RWPE1 (cell line): ENCODE measurements at regions not wholly inside any gene's neighbourhood (a gene's known extent, or its start where the extent isn't known, plus 50 kb on each side); places are given as distances from the start of the nearest gene placed in this dataset.
A peak's percentile ranks its signal among the peaks of the same experiment; 100 is the strongest.

Source experiments
- CTCF ChIA-PET: fragments of 350-600 bp; sonication (Branson Sonifier 250); formaldehyde crosslinking; extraction: SDS; loops from one replicate; lab custom pipeline; 2021; lab: Yijun Ruan, JAX
- POLR2A ChIA-PET: fragments of 400-600 bp; formaldehyde crosslinking; extraction: SDS; loops from one replicate; lab custom pipeline; 2020; ENCODE audit warnings: antibody characterized with exemption; ENCODE audit not compliant: low non-redundant PET; lab: Yijun Ruan, JAX
- DNase-seq: peaks from one replicate; pipeline ENCODE4 v3.0.0; 2012; ENCODE audit warnings: low spot score
- H3K27ac ChIP-seq: fragments of 450-650 bp; 2 replicates; pipeline ENCODE4 v1.5.1; 2017
- TF ChIP-seq, protein P1 (sequence below): fragments of 450-650 bp; conservative IDR thresholded peaks from 2 replicates; pipeline ENCODE4 v1.5.1; 2017; ENCODE audit warnings: low read depth, mild to moderate bottlenecking

DNA sequence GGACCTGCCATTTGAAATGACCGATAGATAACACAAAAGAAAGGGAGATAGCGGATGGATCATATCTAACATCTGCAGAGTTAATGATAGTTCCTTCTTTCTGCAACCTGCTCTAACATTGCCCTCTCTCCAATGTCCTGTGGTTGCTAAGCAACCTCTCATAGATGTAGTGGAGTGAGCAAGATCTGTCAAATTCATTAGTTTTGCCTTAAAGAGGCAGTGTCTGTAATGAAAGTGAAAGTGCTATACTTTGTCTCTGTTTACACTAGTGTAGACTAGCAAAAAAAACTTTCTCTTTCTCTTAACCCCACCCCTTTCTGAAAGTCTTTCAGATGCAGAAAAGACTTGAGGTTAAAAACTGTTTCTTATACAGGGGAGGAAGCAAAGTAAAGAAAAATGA is 1196.9 kb downstream of the SORCS3 start:
- POLR2A ChIA-PET: no interaction called here
- no peak overlapping the region for H3K27ac ChIP-seq
- TF ChIP-seq, protein P1, sequence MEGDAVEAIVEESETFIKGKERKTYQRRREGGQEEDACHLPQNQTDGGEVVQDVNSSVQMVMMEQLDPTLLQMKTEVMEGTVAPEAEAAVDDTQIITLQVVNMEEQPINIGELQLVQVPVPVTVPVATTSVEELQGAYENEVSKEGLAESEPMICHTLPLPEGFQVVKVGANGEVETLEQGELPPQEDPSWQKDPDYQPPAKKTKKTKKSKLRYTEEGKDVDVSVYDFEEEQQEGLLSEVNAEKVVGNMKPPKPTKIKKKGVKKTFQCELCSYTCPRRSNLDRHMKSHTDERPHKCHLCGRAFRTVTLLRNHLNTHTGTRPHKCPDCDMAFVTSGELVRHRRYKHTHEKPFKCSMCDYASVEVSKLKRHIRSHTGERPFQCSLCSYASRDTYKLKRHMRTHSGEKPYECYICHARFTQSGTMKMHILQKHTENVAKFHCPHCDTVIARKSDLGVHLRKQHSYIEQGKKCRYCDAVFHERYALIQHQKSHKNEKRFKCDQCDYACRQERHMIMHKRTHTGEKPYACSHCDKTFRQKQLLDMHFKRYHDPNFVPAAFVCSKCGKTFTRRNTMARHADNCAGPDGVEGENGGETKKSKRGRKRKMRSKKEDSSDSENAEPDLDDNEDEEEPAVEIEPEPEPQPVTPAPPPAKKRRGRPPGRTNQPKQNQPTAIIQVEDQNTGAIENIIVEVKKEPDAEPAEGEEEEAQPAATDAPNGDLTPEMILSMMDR: no peak
- CTCF ChIA-PET: no interaction called here
- peak; percentile 16 for DNase-seq

DNA sequence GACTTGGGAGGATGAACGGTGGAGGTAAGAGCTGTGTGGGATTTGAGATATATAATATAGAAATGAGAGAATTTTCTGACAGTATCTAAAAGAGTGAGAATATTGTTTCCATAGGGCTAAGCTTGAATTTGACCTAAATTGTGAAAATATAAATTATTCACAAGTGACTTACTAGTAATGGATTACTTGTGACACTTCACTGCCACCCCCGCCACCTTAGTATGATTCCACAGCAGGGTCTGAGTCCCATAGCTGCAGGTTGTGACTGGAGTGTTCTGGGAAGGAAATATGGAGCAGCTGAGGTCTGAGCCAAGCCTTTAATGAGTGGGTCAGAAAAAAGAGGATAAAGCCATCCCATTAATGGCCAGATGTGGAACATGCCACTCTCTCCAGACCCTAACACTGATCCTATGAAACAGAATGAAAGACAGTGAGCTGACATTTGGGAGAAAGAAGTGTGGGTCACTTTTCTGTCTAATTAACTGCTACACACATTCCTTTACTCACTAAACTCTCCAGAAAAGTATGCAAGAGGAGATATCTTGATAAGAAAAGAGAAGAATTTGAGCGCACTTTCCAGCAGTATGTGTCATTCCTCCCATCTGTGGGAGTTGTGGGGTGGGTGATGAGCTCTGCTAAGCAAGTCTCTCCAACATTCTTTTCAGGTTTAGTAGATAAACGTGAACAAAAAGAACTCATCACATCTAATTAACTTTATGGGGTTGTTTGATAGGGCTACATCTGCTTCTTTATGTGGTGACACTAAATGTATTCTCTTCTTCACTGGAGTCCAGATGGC is 1193.4 kb downstream of the SORCS3 start:
- TF ChIP-seq, protein P1: no peak
- ChIA-PET CTCF (no interaction called here), POLR2A (interaction anchor here (0.5 kb wide), 1 partner anchor 8 kb away, joined by 6 read pairs; no protein-coding TSS in a partner anchor)
- H3K27ac ChIP-seq: no peak overlapping the region
- DNase-seq: no peak

GRCh38 chr10:105827133-105827532 is 1186.0 kb downstream of the SORCS3 start:
- POLR2A ChIA-PET: no interaction called here
- CTCF ChIA-PET: interaction anchor here (0.6 kb wide), 1 partner anchor 148 kb away, joined by 3 read pairs; no protein-coding TSS in a partner anchor
- TF ChIP-seq, protein P1: no peak
- DNase-seq: no peak
- no peak overlapping the region for H3K27ac ChIP-seq

DNA sequence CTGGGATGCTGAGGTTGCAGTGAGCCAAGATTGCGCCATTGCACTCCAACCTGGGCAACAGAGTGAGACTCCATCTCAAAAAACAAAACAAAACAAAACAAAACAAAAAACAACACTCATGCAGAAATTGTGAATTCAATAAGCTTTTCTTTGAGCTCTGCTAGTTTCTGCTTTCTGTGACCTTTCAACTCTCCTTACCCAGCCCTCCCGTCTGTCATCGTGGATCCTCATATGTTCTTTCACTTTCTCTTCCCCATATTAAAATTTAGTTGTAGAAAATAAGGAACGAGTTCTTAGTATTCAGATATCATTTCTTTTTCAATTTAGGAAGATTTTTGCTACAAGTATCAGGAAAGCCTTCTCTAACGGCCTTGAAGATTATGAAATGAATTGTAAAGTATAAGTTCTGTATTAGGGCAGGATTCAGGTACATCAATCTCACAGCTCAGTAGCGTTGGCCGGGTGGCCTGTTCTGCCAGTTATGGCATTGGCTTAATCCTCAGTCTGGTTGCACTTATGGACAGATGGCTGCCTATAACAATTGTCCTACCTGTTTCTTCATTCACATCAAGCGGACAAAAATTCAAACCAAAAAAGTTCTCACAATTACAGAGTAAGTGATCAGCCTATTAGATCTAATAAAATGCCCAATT is 1167.0 kb downstream of the SORCS3 start:
- ChIA-PET POLR2A (no interaction called here), CTCF (no interaction called here)
- TF ChIP-seq, protein P1: no peak
- no peak for DNase-seq
- no peak overlapping the region for H3K27ac ChIP-seq

- POLR2A ChIA-PET: no interaction called here
- TF ChIP-seq, protein P1: no peak
- CTCF ChIA-PET: no interaction called here
- no peak overlapping the region for H3K27ac ChIP-seq
- no peak for DNase-seq
Measured at GRCh38 chr10:105803206-105803605, 1162.1 kb downstream of the SORCS3 start.

DNA sequence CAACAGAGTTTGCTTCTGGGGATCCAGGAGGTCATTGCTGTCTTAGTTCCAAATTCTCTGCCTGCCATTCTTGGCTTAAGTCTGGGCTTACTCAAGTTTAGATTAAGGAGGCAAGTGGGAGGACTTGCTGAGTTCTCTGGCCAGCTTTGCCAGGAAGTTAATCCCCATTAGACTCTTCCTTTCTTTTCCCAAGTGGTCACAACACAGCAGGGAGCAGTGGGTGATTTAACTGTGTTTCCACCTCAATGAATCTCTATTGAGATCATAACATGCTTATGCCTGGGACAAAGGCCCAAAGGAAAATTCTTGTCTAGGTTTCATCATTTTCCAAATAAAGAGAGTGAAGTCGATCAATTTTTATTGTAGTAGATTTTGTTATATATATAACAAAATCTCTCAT is 1159.6 kb downstream of the SORCS3 start:
- ChIA-PET POLR2A (no interaction called here), CTCF (no interaction called here)
- no peak overlapping the region for H3K27ac ChIP-seq
- no peak for DNase-seq
- TF ChIP-seq, protein P1: no peak
